HG03095 (cell line): ENCODE measurements at regions not wholly inside any gene's neighbourhood (a gene's known extent, or its start where the extent isn't known, plus 50 kb on each side); places are given as distances from the start of the nearest gene placed in this dataset.
A peak's percentile ranks its signal among the peaks of the same experiment; 100 is the strongest.

ENCODE experiments used
- ATAC-seq: cut with Tn5 transposase; IDR thresholded peaks from one replicate; pipeline ENCODE4 v1.9.1; 2021; ENCODE audit warnings: moderate library complexity; ENCODE audit not compliant: unreplicated experiment

- ATAC-seq = no peak
These were observed 61.3 kb upstream of the MEDAG start for GRCh38 chr13:30844548-30845296.

GRCh38 chr13:30845297-30846214 lies 60.5 kb upstream of the MEDAG start:
- ATAC-seq = no peak

- no peak for ATAC-seq
These were observed 59.8 kb upstream of the MEDAG start for GRCh38 chr13:30846311-30846710.

- no peak for ATAC-seq
These were observed 59.2 kb upstream of the MEDAG start for GRCh38 chr13:30846866-30847265.

- no peak for ATAC-seq
These were observed 58.3 kb upstream of the MEDAG start for GRCh38 chr13:30847650-30848307.

GRCh38 chr13:30848332-30849027 lies 57.6 kb upstream of the MEDAG start:
- no peak for ATAC-seq

- no peak for ATAC-seq
These were observed 56.5 kb upstream of the MEDAG start for GRCh38 chr13:30849611-30850010.

GRCh38 chr13:30850204-30850866 lies 55.7 kb upstream of the MEDAG start:
- no peak for ATAC-seq

- no peak for ATAC-seq
These were observed 55.2 kb upstream of the MEDAG start for GRCh38 chr13:30850867-30851211.

- peak; percentile 86 for ATAC-seq
These were observed 54.4 kb upstream of the MEDAG start for GRCh38 chr13:30851697-30852096.

GRCh38 chr13:30855569-30855968 lies 50.5 kb upstream of the MEDAG start:
- no peak for ATAC-seq

- ATAC-seq = no peak
These were observed 49.9 kb upstream of the MEDAG start for GRCh38 chr13:30856005-30856790.
